K562 (cell line): ENCODE measurements at regions not wholly inside any gene's neighbourhood (a gene's known extent, or its start where the extent isn't known, plus 50 kb on each side); places are given as distances from the start of the nearest gene placed in this dataset.

Source experiments
- BRF1 ChIP-seq: IDR thresholded peaks from 3 replicates; pipeline ENCODE4 v1.6.1; 2011; ENCODE audit warnings: borderline replicate concordance, mild to moderate bottlenecking; ENCODE audit not compliant: insufficient read length; ENCODE audit errors: extremely low read depth
- NONO ChIP-seq, 2 experiments: fragments of 200-400 bp in 1 of 2; fragments of 450-650 bp in 1 of 2; formaldehyde crosslinking in 1 of 2; IDR thresholded peaks; 2 replicates each; pipeline ENCODE4 v1.6.1; 2017; ENCODE audit warnings: low read depth in 2 of 2, mild to moderate bottlenecking in 2 of 2, moderate library complexity in 2 of 2, low read length in 1 of 2
- PHF21A ChIP-seq: fragments of 450-650 bp; IDR thresholded peaks from 2 replicates; pipeline ENCODE4 v1.6.1; 2017; ENCODE audit warnings: low read depth, borderline replicate concordance
- ZNF445 ChIP-seq: fragments of 250-450 bp; sonication (Bioruptor Pico); IDR thresholded peaks from 2 replicates; pipeline ENCODE4 v1.4.0; 2020; ENCODE audit warnings: low read depth, mild to moderate bottlenecking, moderate library complexity
- TF ChIP-seq, protein P1 (sequence below): fragments of 150-350 bp; conservative IDR thresholded peaks from 2 replicates; pipeline ENCODE4 v1.6.1; 2014; ENCODE audit warnings: low read length
- TF ChIP-seq, protein P2 (sequence below): sonication (generic); formaldehyde crosslinking; IDR thresholded peaks from 2 replicates; pipeline ENCODE4 v1.8.0; 2022; ENCODE audit warnings: missing genetic modification reagents, mild to moderate bottlenecking, borderline replicate concordance
- TF ChIP-seq, protein P3 (sequence below): fragments of 450-650 bp; formaldehyde crosslinking; IDR thresholded peaks from 2 replicates; pipeline ENCODE4 v1.4.0; 2022; ENCODE audit warnings: missing genetic modification characterization

DNA sequence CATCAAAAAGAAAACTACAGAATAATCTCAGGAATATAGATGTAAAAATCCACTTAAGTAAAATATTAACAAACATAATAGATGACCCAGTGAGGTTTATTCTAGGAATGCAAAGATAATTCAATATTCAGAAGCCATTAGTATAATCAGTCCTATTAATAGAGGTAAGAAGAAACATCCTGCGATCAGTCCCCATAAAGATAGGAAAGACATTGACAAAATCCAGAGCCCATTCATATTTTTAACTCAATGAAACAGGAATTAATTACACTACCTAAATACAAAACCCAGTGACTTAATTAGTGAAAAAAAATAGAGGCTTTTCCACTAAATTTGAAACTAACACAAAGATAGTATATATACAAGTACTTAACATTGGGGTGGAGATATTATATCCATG is 321.4 kb upstream of the INTU start (continued):
- TF ChIP-seq, protein P1, sequence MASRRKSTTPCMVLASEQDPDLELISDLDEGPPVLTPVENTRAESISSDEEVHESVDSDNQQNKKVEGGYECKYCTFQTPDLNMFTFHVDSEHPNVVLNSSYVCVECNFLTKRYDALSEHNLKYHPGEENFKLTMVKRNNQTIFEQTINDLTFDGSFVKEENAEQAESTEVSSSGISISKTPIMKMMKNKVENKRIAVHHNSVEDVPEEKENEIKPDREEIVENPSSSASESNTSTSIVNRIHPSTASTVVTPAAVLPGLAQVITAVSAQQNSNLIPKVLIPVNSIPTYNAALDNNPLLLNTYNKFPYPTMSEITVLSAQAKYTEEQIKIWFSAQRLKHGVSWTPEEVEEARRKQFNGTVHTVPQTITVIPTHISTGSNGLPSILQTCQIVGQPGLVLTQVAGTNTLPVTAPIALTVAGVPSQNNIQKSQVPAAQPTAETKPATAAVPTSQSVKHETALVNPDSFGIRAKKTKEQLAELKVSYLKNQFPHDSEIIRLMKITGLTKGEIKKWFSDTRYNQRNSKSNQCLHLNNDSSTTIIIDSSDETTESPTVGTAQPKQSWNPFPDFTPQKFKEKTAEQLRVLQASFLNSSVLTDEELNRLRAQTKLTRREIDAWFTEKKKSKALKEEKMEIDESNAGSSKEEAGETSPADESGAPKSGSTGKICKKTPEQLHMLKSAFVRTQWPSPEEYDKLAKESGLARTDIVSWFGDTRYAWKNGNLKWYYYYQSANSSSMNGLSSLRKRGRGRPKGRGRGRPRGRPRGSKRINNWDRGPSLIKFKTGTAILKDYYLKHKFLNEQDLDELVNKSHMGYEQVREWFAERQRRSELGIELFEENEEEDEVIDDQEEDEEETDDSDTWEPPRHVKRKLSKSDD = no peak
- no peak for TF ChIP-seq ZNF445 (CRISPR knock-in tag)
- TF ChIP-seq PHF21A = no peak
- TF ChIP-seq BRF1 = no peak
- TF ChIP-seq, protein P2, sequence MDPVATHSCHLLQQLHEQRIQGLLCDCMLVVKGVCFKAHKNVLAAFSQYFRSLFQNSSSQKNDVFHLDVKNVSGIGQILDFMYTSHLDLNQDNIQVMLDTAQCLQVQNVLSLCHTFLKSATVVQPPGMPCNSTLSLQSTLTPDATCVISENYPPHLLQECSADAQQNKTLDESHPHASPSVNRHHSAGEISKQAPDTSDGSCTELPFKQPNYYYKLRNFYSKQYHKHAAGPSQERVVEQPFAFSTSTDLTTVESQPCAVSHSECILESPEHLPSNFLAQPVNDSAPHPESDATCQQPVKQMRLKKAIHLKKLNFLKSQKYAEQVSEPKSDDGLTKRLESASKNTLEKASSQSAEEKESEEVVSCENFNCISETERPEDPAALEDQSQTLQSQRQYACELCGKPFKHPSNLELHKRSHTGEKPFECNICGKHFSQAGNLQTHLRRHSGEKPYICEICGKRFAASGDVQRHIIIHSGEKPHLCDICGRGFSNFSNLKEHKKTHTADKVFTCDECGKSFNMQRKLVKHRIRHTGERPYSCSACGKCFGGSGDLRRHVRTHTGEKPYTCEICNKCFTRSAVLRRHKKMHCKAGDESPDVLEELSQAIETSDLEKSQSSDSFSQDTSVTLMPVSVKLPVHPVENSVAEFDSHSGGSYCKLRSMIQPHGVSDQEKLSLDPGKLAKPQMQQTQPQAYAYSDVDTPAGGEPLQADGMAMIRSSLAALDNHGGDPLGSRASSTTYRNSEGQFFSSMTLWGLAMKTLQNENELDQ (CRISPR knock-in tag) = no peak
- no peak for TF ChIP-seq NONO (IDR thresholded peaks at IDR 0.05; ENCODE audit: low read depth in 2 of 2, low read length in 1 of 2)
- TF ChIP-seq, protein P3, sequence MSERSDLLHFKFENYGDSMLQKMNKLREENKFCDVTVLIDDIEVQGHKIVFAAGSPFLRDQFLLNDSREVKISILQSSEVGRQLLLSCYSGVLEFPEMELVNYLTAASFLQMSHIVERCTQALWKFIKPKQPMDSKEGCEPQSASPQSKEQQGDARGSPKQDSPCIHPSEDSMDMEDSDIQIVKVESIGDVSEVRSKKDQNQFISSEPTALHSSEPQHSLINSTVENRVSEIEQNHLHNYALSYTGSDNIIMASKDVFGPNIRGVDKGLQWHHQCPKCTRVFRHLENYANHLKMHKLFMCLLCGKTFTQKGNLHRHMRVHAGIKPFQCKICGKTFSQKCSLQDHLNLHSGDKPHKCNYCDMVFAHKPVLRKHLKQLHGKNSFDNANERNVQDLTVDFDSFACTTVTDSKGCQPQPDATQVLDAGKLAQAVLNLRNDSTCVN = no peak
